GM12891 (cell line): ENCODE measurements at regions not wholly inside any gene's neighbourhood (a gene's known extent, or its start where the extent isn't known, plus 50 kb on each side); places are given as distances from the start of the nearest gene placed in this dataset.

Source experiments
- POLR2A ChIP-seq: IDR thresholded peaks from 2 replicates; pipeline ENCODE4 v1.6.1; 2011; ENCODE audit warnings: low read depth, low read length, control low read depth
- POLR2AphosphoS5 ChIP-seq: IDR thresholded peaks from 2 replicates; pipeline ENCODE4 v1.6.1; 2011; ENCODE audit warnings: low read depth, low read length, control low read depth
- SPI1 ChIP-seq: IDR thresholded peaks from 2 replicates; pipeline ENCODE4 v1.6.1; 2011; ENCODE audit warnings: low read depth, low read length, control low read depth
- TAF1 ChIP-seq: IDR thresholded peaks from 2 replicates; pipeline ENCODE4 v1.6.1; 2011; ENCODE audit warnings: low read depth, low read length, control low read depth

DNA sequence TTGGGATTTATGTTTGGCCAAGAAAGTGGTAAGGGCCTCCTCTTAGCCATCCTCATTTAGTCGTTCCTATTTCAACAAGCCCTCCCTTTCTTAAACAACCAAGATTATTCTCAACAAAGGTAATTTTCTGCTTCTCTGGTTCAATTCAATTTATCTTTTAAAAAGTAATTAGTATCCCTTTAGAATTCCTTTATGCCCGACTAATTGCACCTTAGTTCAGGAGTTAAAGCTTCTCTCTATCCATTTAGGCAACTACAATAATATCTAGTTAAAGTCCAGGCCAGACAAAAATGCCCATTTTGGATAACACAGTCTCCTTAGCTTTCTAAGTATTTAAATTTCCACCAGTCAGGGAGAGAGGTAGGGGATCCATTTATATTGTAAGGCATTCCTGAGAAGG is 136.7 kb upstream of the MAGI3 start:
- TF ChIP-seq POLR2AphosphoS5 (no peak), SPI1 (no peak), TAF1 (no peak), POLR2A (no peak)
